Neural cell (in vitro differentiated cells): ENCODE measurements at regions not wholly inside any gene's neighbourhood (a gene's known extent, or its start where the extent isn't known, plus 50 kb on each side); places are given as distances from the start of the nearest gene placed in this dataset.

ENCODE experiments used
- H2AFZ ChIP-seq: fragments of 200-600, 300-800 bp; sonication (generic), shearing (Covaris generic); 2 replicates; pipeline ENCODE4 v1.6.0; 2014; ENCODE audit warnings: low read depth, mild to moderate bottlenecking, antibody characterized with exemption, low read length, moderate library complexity
- H3F3A ChIP-seq: fragments of 200-600 bp; shearing (Covaris generic); 2 replicates; pipeline ENCODE4 v1.6.1; 2016; ENCODE audit warnings: mild to moderate bottlenecking, moderate library complexity, mixed read lengths, antibody characterized with exemption, low read length; ENCODE audit not compliant: insufficient read depth, poor library complexity, severe bottlenecking
- H3K27ac ChIP-seq: fragments of 200-600, 300-800 bp; sonication (generic), shearing (Covaris generic); 2 replicates; pipeline ENCODE4 v1.5.1; 2014; ENCODE audit warnings: mild to moderate bottlenecking, low read length, moderate library complexity
- H3K27me3 ChIP-seq: fragments of 300-800, 200-600 bp; sonication (generic), shearing (Covaris generic); 2 replicates; pipeline ENCODE4 v1.6.0; 2014; ENCODE audit warnings: mild to moderate bottlenecking, low read depth, low read length, moderate library complexity; ENCODE audit not compliant: insufficient read depth
- H3K36me3 ChIP-seq: fragments of 300-800, 200-600 bp; sonication (generic), shearing (Covaris generic); 2 replicates; pipeline ENCODE4 v1.5.1; 2014; ENCODE audit warnings: mild to moderate bottlenecking, antibody characterized with exemption, low read length, moderate library complexity; ENCODE audit not compliant: insufficient read depth
- H3K4me2 ChIP-seq: fragments of 300-800, 200-600 bp; sonication (generic), shearing (Covaris generic); 2 replicates; pipeline ENCODE4 v1.6.0; 2014; ENCODE audit warnings: mild to moderate bottlenecking, low read length
- H3K4me3 ChIP-seq: fragments of 300-800, 200-600 bp; sonication (generic), shearing (Covaris generic); 2 replicates; pipeline ENCODE4 v1.5.1; 2014; ENCODE audit warnings: mild to moderate bottlenecking, low read length, moderate library complexity
- H3K79me2 ChIP-seq: fragments of 200-600 bp; shearing (Covaris generic); replicated peaks from 2 replicates; pipeline ENCODE4 v1.6.0; 2014; ENCODE audit warnings: mild to moderate bottlenecking, low read length, moderate library complexity; ENCODE audit not compliant: insufficient read depth
- H3K9ac ChIP-seq: fragments of 300-800, 200-600 bp; sonication (generic), shearing (Covaris generic); 2 replicates; pipeline ENCODE4 v1.6.1; 2016; ENCODE audit warnings: mild to moderate bottlenecking, low read length, mixed read lengths
- H3K9me2 ChIP-seq: fragments of 200-600 bp; shearing (Covaris generic); 2 replicates; pipeline ENCODE4 v1.6.1; 2016; ENCODE audit warnings: mild to moderate bottlenecking, low read length, mixed read lengths; ENCODE audit not compliant: insufficient read depth
- H3K9me3 ChIP-seq: fragments of 200-600, 300-800 bp; sonication (generic), shearing (Covaris generic); 2 replicates; pipeline ENCODE4 v1.6.1; 2016; ENCODE audit warnings: mild to moderate bottlenecking, mixed run types, low read length, moderate library complexity, mixed read lengths
- H4K20me1 ChIP-seq: fragments of 200-600 bp; shearing (Covaris generic); 2 replicates; pipeline ENCODE4 v1.6.1; 2016; ENCODE audit warnings: mild to moderate bottlenecking, mixed run types; ENCODE audit not compliant: insufficient read depth
- CTCF ChIP-seq: fragments of 450-650 bp; IDR thresholded peaks from 2 replicates; pipeline ENCODE4 v1.5.1; 2014; ENCODE audit warnings: antibody characterized with exemption, mild to moderate bottlenecking, moderate library complexity; ENCODE audit not compliant: poor library complexity, severe bottlenecking
- EZH2 ChIP-seq: fragments of 200-600, 300-800 bp; shearing (Covaris generic), sonication (generic); IDR thresholded peaks from 2 replicates; pipeline ENCODE4 v1.6.1; 2014; ENCODE audit warnings: antibody characterized with exemption, low read length, borderline replicate concordance, mild to moderate bottlenecking; ENCODE audit not compliant: insufficient read depth, poor library complexity, severe bottlenecking
- POLR2AphosphoS5 ChIP-seq: IDR thresholded peaks from 2 replicates; pipeline ENCODE4 v1.6.1; 2012
- RAD21 ChIP-seq: fragments of 450-650 bp; conservative IDR thresholded peaks from 2 replicates; pipeline ENCODE4 v1.6.1; 2014; ENCODE audit warnings: antibody characterized with exemption, mild to moderate bottlenecking, moderate library complexity
- REST ChIP-seq: IDR thresholded peaks from 2 replicates; pipeline ENCODE4 v1.6.1; 2012; ENCODE audit warnings: borderline replicate concordance
- SMC3 ChIP-seq: fragments of 450-650 bp; conservative IDR thresholded peaks from 2 replicates; pipeline ENCODE4 v1.6.1; 2014; ENCODE audit warnings: antibody characterized with exemption, mild to moderate bottlenecking, moderate library complexity; ENCODE audit not compliant: poor library complexity
- TAF1 ChIP-seq: IDR thresholded peaks from 2 replicates; pipeline ENCODE4 v1.6.1; 2012; ENCODE audit warnings: low read depth

GRCh38 chr4:124915073-124915472 is 202.5 kb upstream of the ANKRD50 start:
- no peaks in the 10 kb centered on the region for H3K9me2 ChIP-seq
- no peak overlapping the region for H2AFZ ChIP-seq
- H3K79me2 ChIP-seq: no peaks in the 10 kb centered on the region
- H4K20me1 ChIP-seq: no peaks in the 10 kb centered on the region
- H3K4me2 ChIP-seq: no peak overlapping the region
- H3K4me3 ChIP-seq: no peak overlapping the region
- TF ChIP-seq RAD21 (no peak), CTCF (no peak)
- no peaks in the 10 kb centered on the region for H3K36me3 ChIP-seq
- no peak overlapping the region for H3K9ac ChIP-seq
- no peaks in the 10 kb centered on the region for H3F3A ChIP-seq
- no peak overlapping the region for H3K27ac ChIP-seq
- no peaks in the 10 kb centered on the region for H3K9me3 ChIP-seq
- no peaks in the 10 kb centered on the region for H3K27me3 ChIP-seq

GRCh38 chr4:124913237-124913636 is 200.7 kb upstream of the ANKRD50 start:
- Histone ChIP-seq H3K27me3 (no peaks in the 10 kb centered on the region), H3K4me2 (no peak overlapping the region), H3K79me2 (no peaks in the 10 kb centered on the region), H2AFZ (no peak overlapping the region), H3K27ac (no peak overlapping the region), H3K4me3 (no peak overlapping the region), H3F3A (no peaks in the 10 kb centered on the region), H3K9me3 (no peaks in the 10 kb centered on the region), H4K20me1 (no peaks in the 10 kb centered on the region), H3K9ac (no peak overlapping the region), H3K9me2 (no peaks in the 10 kb centered on the region), H3K36me3 (no peaks in the 10 kb centered on the region)
- no peak for TF ChIP-seq REST
- TF ChIP-seq TAF1: no peak
- no peak for TF ChIP-seq SMC3
- no peak for TF ChIP-seq CTCF

- no peaks in the 10 kb centered on the region for H3K27me3 ChIP-seq
- H3K36me3 ChIP-seq: no peaks in the 10 kb centered on the region
- no peaks in the 10 kb centered on the region for H3K9me3 ChIP-seq
These were observed 197.8 kb upstream of the ANKRD50 start for GRCh38 chr4:124910327-124910726.

More at GRCh38 chr4:124910327-124910726, 197.8 kb upstream of the ANKRD50 start:
- H3F3A ChIP-seq: no peaks in the 10 kb centered on the region
- no peak overlapping the region for H3K4me2 ChIP-seq
- no peak overlapping the region for H3K4me3 ChIP-seq
- no peak overlapping the region for H2AFZ ChIP-seq
- H3K9me2 ChIP-seq: no peaks in the 10 kb centered on the region
- TF ChIP-seq EZH2: no peak
- no peak for TF ChIP-seq POLR2AphosphoS5
- no peaks in the 10 kb centered on the region for H3K79me2 ChIP-seq
- no peaks in the 10 kb centered on the region for H4K20me1 ChIP-seq
- H3K9ac ChIP-seq: no peak overlapping the region
- H3K27ac ChIP-seq: no peak overlapping the region
